ENCODE measurements at regions not wholly inside any gene's neighbourhood (a gene's known extent, or its start where the extent isn't known, plus 50 kb on each side); places are given as distances from the start of the nearest gene placed in this dataset.

GRCh38 chr13:53141336-53141735 lies 112.7 kb downstream of the OLFM4 start:
- WGBS, 2 donors = 43 to 62% methylated on average over 3 of the region's 3 CpGs
- no peaks in the 10 kb centered on the region for H3K4me1 ChIP-seq
- no peak for ATAC-seq (ENCODE audit: low FRiP score in 2 of 2)

GRCh38 chr13:53142306-53142705 lies 113.7 kb downstream of the OLFM4 start:
- 51 to 65% methylated on average over 5 of the region's 5 CpGs for WGBS, 2 donors
- H3K27me3 ChIP-seq = no peaks in the 10 kb centered on the region
- H3K27ac ChIP-seq = no peak overlapping the region
- no peak for DNase-seq
- no peaks in the 10 kb centered on the region for H3K36me3 ChIP-seq
- H3K4me1 ChIP-seq = no peaks in the 10 kb centered on the region
- ATAC-seq (ENCODE audit: low FRiP score in 2 of 2) = no peak
- no peak overlapping the region for H3K4me3 ChIP-seq
- H3K9me3 ChIP-seq = no peaks in the 10 kb centered on the region
- no peak for TF ChIP-seq EP300 (IDR thresholded peaks at IDR 0.05)
- TF ChIP-seq POLR2AphosphoS5 (IDR thresholded peaks at IDR 0.05) = no peak
- no peak for TF ChIP-seq POLR2A (IDR thresholded peaks at IDR 0.05)

More at GRCh38 chr13:53141336-53141735, 112.7 kb downstream of the OLFM4 start:
- H3K27ac ChIP-seq = no peak overlapping the region
- H3K9me3 ChIP-seq = no peaks in the 10 kb centered on the region
- no peak for TF ChIP-seq POLR2AphosphoS5 (IDR thresholded peaks at IDR 0.05)
- TF ChIP-seq CTCF (IDR thresholded peaks at IDR 0.05) = no peak
- no peak for TF ChIP-seq POLR2A (IDR thresholded peaks at IDR 0.05)
- TF ChIP-seq EP300 (IDR thresholded peaks at IDR 0.05) = no peak
- no peaks in the 10 kb centered on the region for H3K27me3 ChIP-seq
- no peaks in the 10 kb centered on the region for H3K36me3 ChIP-seq
- DNase-seq = no peak
- H3K4me3 ChIP-seq = no peak overlapping the region

DNA sequence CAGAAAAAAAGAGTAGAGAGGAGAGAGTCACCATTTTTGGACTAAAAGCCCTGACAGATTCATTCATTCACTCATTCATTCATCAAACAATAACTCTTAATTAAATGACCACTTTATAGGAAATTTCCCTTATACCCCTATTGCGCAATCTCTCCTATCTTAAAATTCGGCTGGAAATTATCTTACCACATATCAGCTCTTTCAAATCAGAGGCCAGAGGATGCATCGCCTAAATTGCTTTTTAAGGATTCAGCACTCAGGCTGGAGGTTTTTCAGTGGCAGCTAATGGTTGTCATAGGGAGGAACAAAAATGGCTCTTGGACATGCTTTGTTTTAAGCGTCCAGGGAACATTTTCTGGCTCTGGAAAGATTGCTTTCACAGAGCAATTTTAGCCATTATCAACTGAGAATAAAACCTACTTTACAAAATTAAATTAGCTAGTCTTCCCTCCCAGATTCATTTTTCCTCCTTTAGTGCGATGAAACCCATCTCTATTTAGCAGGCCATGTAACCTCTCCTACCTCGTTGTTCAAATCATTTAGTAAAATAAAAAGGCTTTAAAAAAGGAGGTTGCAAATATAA lies 115.2 kb downstream of the OLFM4 start:
- ATAC-seq (ENCODE audit: low FRiP score in 2 of 2) = no peak

GRCh38 chr13:53144826-53145225 lies 116.2 kb downstream of the OLFM4 start:
- no peak for ATAC-seq (ENCODE audit: low FRiP score in 2 of 2)
- no peaks in the 10 kb centered on the region for H3K36me3 ChIP-seq
- no peak for DNase-seq
- TF ChIP-seq POLR2A (IDR thresholded peaks at IDR 0.05) = no peak
- no peak for TF ChIP-seq POLR2AphosphoS5 (IDR thresholded peaks at IDR 0.05)
- TF ChIP-seq EP300 (IDR thresholded peaks at IDR 0.05) = no peak
- TF ChIP-seq CTCF (IDR thresholded peaks at IDR 0.05) = no peak
- H3K4me1 ChIP-seq = no peaks in the 10 kb centered on the region
- no peaks in the 10 kb centered on the region for H3K27me3 ChIP-seq
- H3K9me3 ChIP-seq = no peaks in the 10 kb centered on the region
- WGBS, 2 donors = 44 to 53% methylated on average over 5 of the region's 5 CpGs
- H3K27ac ChIP-seq = no peak overlapping the region
- no peak overlapping the region for H3K4me3 ChIP-seq

More for the DNA sequence above, 115.2 kb downstream of the OLFM4 start:
- no peak for TF ChIP-seq EP300 (IDR thresholded peaks at IDR 0.05)
- Histone ChIP-seq H3K9me3 (no peaks in the 10 kb centered on the region), H3K4me3 (no peak overlapping the region), H3K4me1 (no peaks in the 10 kb centered on the region), H3K36me3 (no peaks in the 10 kb centered on the region), H3K27me3 (no peaks in the 10 kb centered on the region), H3K27ac (no peak overlapping the region)
- DNase-seq = no peak
- WGBS, 2 donors = 74 to 80% methylated on average over 6 of the region's 6 CpGs

DNA sequence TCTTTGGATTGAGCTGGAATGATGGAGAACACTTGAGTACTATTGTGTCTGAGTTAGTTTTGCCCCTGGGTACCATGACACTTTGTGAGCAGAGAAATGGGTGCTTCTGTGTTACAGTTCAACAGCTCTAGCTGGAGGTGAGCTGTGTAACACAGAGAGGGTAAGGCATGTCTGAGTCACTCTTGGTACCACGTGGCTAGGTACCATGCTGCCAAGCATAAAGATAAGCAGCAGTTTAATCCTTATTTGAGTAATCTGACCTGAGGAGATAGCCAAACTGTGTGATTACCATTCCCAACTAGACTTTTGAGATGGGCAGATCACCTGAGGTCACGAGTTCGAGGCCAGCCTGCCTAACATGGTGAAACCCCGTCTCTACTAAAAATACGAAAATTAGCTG lies 122.0 kb downstream of the OLFM4 start:
- DNase-seq (no peak), ATAC-seq (ENCODE audit: low FRiP score in 2 of 2) (no peak)
- WGBS, 2 donors = 80 to 87% methylated on average over 4 to 5 of the region's 5 CpGs
- no peaks in the 10 kb centered on the region for H3K27me3 ChIP-seq
- TF ChIP-seq CTCF (IDR thresholded peaks at IDR 0.05) (no peak), POLR2A (IDR thresholded peaks at IDR 0.05) (no peak), POLR2AphosphoS5 (IDR thresholded peaks at IDR 0.05) (no peak), EP300 (IDR thresholded peaks at IDR 0.05) (no peak)
- no peaks in the 10 kb centered on the region for H3K4me1 ChIP-seq
- H3K4me3 ChIP-seq = no peak overlapping the region
- H3K27ac ChIP-seq = no peak overlapping the region
- no peaks in the 10 kb centered on the region for H3K9me3 ChIP-seq
- no peaks in the 10 kb centered on the region for H3K36me3 ChIP-seq

Measured in upper lobe of left lung (tissue), 6 donors.